Endodermal cell (in vitro differentiated cells): ENCODE measurements at regions not wholly inside any gene's neighbourhood (a gene's known extent, or its start where the extent isn't known, plus 50 kb on each side); places are given as distances from the start of the nearest gene placed in this dataset.

Experiments used
- DNase-seq: peaks from one replicate; pipeline ENCODE4 v3.0.0-alpha.2; 2017
- H3K27ac ChIP-seq: 2 replicates; pipeline ENCODE4 v1.5.1; 2013; ENCODE audit warnings: mild to moderate bottlenecking, low read depth, low read length, moderate library complexity
- H3K27me3 ChIP-seq: 2 replicates; pipeline ENCODE4 v1.6.1; 2013; ENCODE audit warnings: mild to moderate bottlenecking, low read length, moderate library complexity; ENCODE audit not compliant: insufficient read depth, control insufficient read depth, poor library complexity, severe bottlenecking
- H3K36me3 ChIP-seq: 2 replicates; pipeline ENCODE4 v1.7.0; 2013; ENCODE audit warnings: mild to moderate bottlenecking, low read length, moderate library complexity; ENCODE audit not compliant: control insufficient read depth, insufficient read depth
- H3K4me1 ChIP-seq: one replicate; pipeline ENCODE4 v1.7.0; 2013; ENCODE audit warnings: low read length; ENCODE audit not compliant: control insufficient read depth, insufficient read depth
- H3K4me3 ChIP-seq: 2 replicates; pipeline ENCODE4 v1.5.1; 2013; ENCODE audit warnings: mild to moderate bottlenecking, low read length, moderate library complexity
- H3K9ac ChIP-seq: 2 replicates; pipeline ENCODE4 v1.6.1; 2013; ENCODE audit warnings: mild to moderate bottlenecking, low read length, moderate library complexity; ENCODE audit not compliant: poor library complexity, severe bottlenecking; ENCODE audit errors: extremely low read depth
- H3K9me3 ChIP-seq: 2 replicates; pipeline ENCODE4 v1.6.1; 2013; ENCODE audit warnings: mild to moderate bottlenecking, low read length, moderate library complexity; ENCODE audit not compliant: control insufficient read depth
- H3K27ac Mint-ChIP-seq: 2 replicates; pipeline ENCODE4 v1.8.0; 2020; ENCODE audit warnings: mixed read lengths
- H3K27me3 Mint-ChIP-seq: 2 replicates; pipeline ENCODE4 v1.8.0; 2021; ENCODE audit warnings: mild to moderate bottlenecking, mixed read lengths; ENCODE audit not compliant: insufficient read depth
- H3K36me3 Mint-ChIP-seq: 2 replicates; pipeline ENCODE4 v1.8.0; 2020; ENCODE audit warnings: low read depth, mixed read lengths
- H3K4me1 Mint-ChIP-seq: 2 replicates; pipeline ENCODE4 v1.8.0; 2020; ENCODE audit warnings: mixed read lengths
- H3K4me3 Mint-ChIP-seq: 2 replicates; pipeline ENCODE4 v1.8.0; 2020; ENCODE audit warnings: mild to moderate bottlenecking, moderate library complexity, mixed read lengths
- H3K9me3 Mint-ChIP-seq: 2 replicates; pipeline ENCODE4 v1.8.0; 2020; ENCODE audit warnings: mild to moderate bottlenecking, mixed read lengths
- WGBS, 2 experiments: methylation state at CpG; one replicate each; pipeline versions ENCODE4 v1.1.5 to v1.1.7; 2013; ENCODE audit warnings: missing lambda C conversion rate in 2 of 2, mixed read lengths in 1 of 2; ENCODE audit not compliant: insufficient coverage in 1 of 2, insufficient read length in 1 of 2; 5-methylcytosine and 5-hydroxymethylcytosine counted together
- TF ChIP-seq, protein P1 (sequence below): fragments of 200-600 bp; sonication (generic); conservative IDR thresholded peaks from 2 replicates; pipeline ENCODE4 v1.5.0; 2021; ENCODE audit warnings: antibody characterized with exemption, mild to moderate bottlenecking

DNA sequence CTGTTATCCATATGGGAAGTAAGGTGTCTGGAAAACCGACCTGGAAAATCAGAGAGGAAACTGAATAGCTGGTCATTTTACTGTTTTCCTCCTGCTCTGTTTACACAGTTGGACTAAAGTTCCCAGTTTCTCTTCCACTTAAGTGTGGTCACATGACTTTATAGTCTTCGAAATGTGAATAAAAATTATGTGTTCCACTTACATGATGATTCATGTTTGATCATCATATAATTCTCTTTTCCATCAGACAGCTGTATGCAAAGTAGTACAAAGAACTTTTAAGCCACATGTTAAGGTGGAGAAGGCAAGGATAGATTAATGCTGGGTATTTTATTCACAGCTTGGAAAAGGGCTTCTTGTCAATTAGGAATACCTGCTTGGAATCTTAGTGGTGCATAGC lies 525.5 kb upstream of the BCHE start:
- Mint-ChIP-seq H3K4me1 (no peaks in the 10 kb centered on the region), H3K36me3 (no peaks in the 10 kb centered on the region), H3K27ac (no peak overlapping the region), H3K27me3 (no peaks in the 10 kb centered on the region), H3K4me3 (no peak overlapping the region), H3K9me3 (no peaks in the 10 kb centered on the region)
- no peak overlapping the region for H3K27ac ChIP-seq
- no peaks in the 10 kb centered on the region for H3K36me3 ChIP-seq
- no peak overlapping the region for H3K4me3 ChIP-seq
- H3K27me3 ChIP-seq = no peaks in the 10 kb centered on the region
- no peaks in the 10 kb centered on the region for H3K9me3 ChIP-seq
- WGBS, 2 experiments = 67 to 82% methylated on average over 1 to 2 of the region's 2 CpGs
- TF ChIP-seq, protein P1, sequence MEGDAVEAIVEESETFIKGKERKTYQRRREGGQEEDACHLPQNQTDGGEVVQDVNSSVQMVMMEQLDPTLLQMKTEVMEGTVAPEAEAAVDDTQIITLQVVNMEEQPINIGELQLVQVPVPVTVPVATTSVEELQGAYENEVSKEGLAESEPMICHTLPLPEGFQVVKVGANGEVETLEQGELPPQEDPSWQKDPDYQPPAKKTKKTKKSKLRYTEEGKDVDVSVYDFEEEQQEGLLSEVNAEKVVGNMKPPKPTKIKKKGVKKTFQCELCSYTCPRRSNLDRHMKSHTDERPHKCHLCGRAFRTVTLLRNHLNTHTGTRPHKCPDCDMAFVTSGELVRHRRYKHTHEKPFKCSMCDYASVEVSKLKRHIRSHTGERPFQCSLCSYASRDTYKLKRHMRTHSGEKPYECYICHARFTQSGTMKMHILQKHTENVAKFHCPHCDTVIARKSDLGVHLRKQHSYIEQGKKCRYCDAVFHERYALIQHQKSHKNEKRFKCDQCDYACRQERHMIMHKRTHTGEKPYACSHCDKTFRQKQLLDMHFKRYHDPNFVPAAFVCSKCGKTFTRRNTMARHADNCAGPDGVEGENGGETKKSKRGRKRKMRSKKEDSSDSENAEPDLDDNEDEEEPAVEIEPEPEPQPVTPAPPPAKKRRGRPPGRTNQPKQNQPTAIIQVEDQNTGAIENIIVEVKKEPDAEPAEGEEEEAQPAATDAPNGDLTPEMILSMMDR = no peak
- H3K9ac ChIP-seq = no peak overlapping the region
- no peaks in the 10 kb centered on the region for H3K4me1 ChIP-seq
- no peak for DNase-seq

GRCh38 chr3:166360720-166361119 lies 523.5 kb upstream of the BCHE start:
- H3K4me3 Mint-ChIP-seq = no peak overlapping the region

DNA sequence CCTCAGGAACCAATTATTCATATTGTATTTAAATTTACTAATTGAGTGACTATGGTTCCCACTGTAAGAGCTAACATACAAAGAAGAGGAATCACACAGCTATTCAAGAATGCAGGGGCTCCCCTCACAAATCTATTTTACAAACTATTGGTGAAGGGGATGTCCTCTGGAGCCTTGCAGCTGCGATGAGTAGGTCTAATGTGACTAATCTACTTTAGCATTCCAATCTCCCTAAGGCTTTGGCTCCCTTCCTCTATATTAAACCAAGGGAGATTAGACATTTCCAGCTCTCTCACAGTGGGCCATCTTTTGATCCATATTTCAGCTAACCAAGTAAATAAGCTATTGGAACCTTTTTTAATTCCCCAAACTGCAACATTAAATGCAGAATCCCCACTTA lies 514.2 kb upstream of the BCHE start:
- Histone ChIP-seq H3K9ac (no peak overlapping the region), H3K36me3 (no peaks in the 10 kb centered on the region), H3K9me3 (peaks cover 18% of the 10 kb centered on the region), H3K27me3 (no peaks in the 10 kb centered on the region), H3K4me1 (no peaks in the 10 kb centered on the region), H3K4me3 (no peak overlapping the region), H3K27ac (no peak overlapping the region)
- 73 to 94% methylated on average over 1 of the region's 1 CpG for WGBS, 2 experiments
- Mint-ChIP-seq H3K9me3 (peaks cover 18% of the 10 kb centered on the region), H3K4me3 (no peak overlapping the region), H3K36me3 (no peaks in the 10 kb centered on the region), H3K4me1 (no peaks in the 10 kb centered on the region), H3K27ac (no peak overlapping the region), H3K27me3 (no peaks in the 10 kb centered on the region)
- TF ChIP-seq, protein P1 = no peak
- DNase-seq = no peak

More at GRCh38 chr3:166360720-166361119, 523.5 kb upstream of the BCHE start:
- TF ChIP-seq, protein P1 = no peak
- Histone ChIP-seq H3K9me3 (no peaks in the 10 kb centered on the region), H3K36me3 (no peaks in the 10 kb centered on the region), H3K4me1 (no peaks in the 10 kb centered on the region), H3K27ac (no peak overlapping the region), H3K27me3 (no peaks in the 10 kb centered on the region), H3K4me3 (no peak overlapping the region), H3K9ac (no peak overlapping the region)
- no peak for DNase-seq
- Mint-ChIP-seq H3K36me3 (no peaks in the 10 kb centered on the region), H3K27ac (no peak overlapping the region), H3K4me1 (no peaks in the 10 kb centered on the region), H3K9me3 (no peaks in the 10 kb centered on the region), H3K27me3 (no peaks in the 10 kb centered on the region)
